SK-N-MC (cell line): ENCODE measurements at regions not wholly inside any gene's neighbourhood (a gene's known extent, or its start where the extent isn't known, plus 50 kb on each side); places are given as distances from the start of the nearest gene placed in this dataset.
A peak's percentile ranks its signal among the peaks of the same experiment; 100 is the strongest.
"Not testable (repeated sequence)": the region's sequence is repeated elsewhere in the genome, so short reads cannot be mapped to it uniquely, and the experiment has no call there.

Experiments
- DNase-seq: peaks from one replicate; pipeline ENCODE4 v3.0.0-alpha.2; 2011; ENCODE audit warnings: low read depth, low spot score
- H3K27ac ChIP-seq: fragments of 200-600 bp; sonication (generic); 2 replicates; pipeline ENCODE4 v1.5.1; 2016; ENCODE audit warnings: mixed run types
- H3K36me3 ChIP-seq: fragments of 200-600 bp; sonication (generic); 2 replicates; pipeline ENCODE4 v1.6.1; 2017; ENCODE audit warnings: antibody characterized with exemption, low read length, mixed read lengths; ENCODE audit not compliant: insufficient read depth
- H3K4me3 ChIP-seq: fragments of 200-600 bp; sonication (generic); 2 replicates; pipeline ENCODE4 v1.5.1; 2016
- H3K9ac ChIP-seq: fragments of 200-600 bp; sonication (generic); 2 replicates; pipeline ENCODE4 v1.8.0; 2017; ENCODE audit warnings: mixed run types, mixed read lengths; ENCODE audit not compliant: insufficient read length
- H3K9me3 ChIP-seq: fragments of 200-600 bp; sonication (generic); 2 replicates; pipeline ENCODE4 v1.6.1; 2017; ENCODE audit warnings: low read depth, mild to moderate bottlenecking, antibody characterized with exemption, low read length, moderate library complexity, mixed read lengths
- EZH2 ChIP-seq: fragments of 200-600 bp; sonication (generic); IDR thresholded peaks from one replicate; pipeline ENCODE4 v1.6.1; 2017; ENCODE audit warnings: antibody characterized with exemption
- FOXP2 ChIP-seq: optimal IDR thresholded peaks from 2 replicates; pipeline ENCODE3; 2011; ENCODE audit warnings: mild to moderate bottlenecking, moderate library complexity; ENCODE audit not compliant: insufficient read depth; ENCODE audit errors: extremely low read length, control extremely low read depth
- POLR2AphosphoS5 ChIP-seq: IDR thresholded peaks from 2 replicates; pipeline ENCODE4 v1.6.1; 2012; ENCODE audit warnings: mild to moderate bottlenecking, low read depth, low read length, borderline replicate concordance

GRCh38 chr6:134642819-134643218, 307.1 kb downstream of the ALDH8A1 start:
- Histone ChIP-seq H3K9ac (no peak overlapping the region), H3K4me3 (no peak overlapping the region), H3K36me3 (no peaks in the 10 kb centered on the region), H3K27ac (no peak overlapping the region), H3K9me3 (no peaks in the 10 kb centered on the region)
- no peak for DNase-seq
- TF ChIP-seq FOXP2, result no peak
- no peak for TF ChIP-seq EZH2

GRCh38 chr6:134642279-134642678, 307.6 kb downstream of the ALDH8A1 start:
- no peak for DNase-seq
- Histone ChIP-seq H3K27ac (no peak overlapping the region), H3K9me3 (no peaks in the 10 kb centered on the region)

GRCh38 chr6:134640975-134641429, 308.9 kb downstream of the ALDH8A1 start:
- no peak overlapping the region for H3K9ac ChIP-seq
- no peak overlapping the region for H3K4me3 ChIP-seq
- no peak for TF ChIP-seq POLR2AphosphoS5
- no peak for TF ChIP-seq FOXP2
- TF ChIP-seq EZH2, result no peak
- DNase-seq, result peak; percentile 69
- no peak overlapping the region for H3K27ac ChIP-seq
- no peaks in the 10 kb centered on the region for H3K9me3 ChIP-seq
- H3K36me3 ChIP-seq, result no peaks in the 10 kb centered on the region

More at GRCh38 chr6:134642279-134642678, 307.6 kb downstream of the ALDH8A1 start:
- Histone ChIP-seq H3K36me3 (no peaks in the 10 kb centered on the region), H3K9ac (no peak overlapping the region), H3K4me3 (no peak overlapping the region)
- TF ChIP-seq EZH2, result no peak
- TF ChIP-seq POLR2AphosphoS5, result no peak
- no peak for TF ChIP-seq FOXP2

GRCh38 chr6:134640229-134640628, 309.7 kb downstream of the ALDH8A1 start:
- Histone ChIP-seq H3K9ac (no peak overlapping the region), H3K9me3 (no peaks in the 10 kb centered on the region), H3K36me3 (no peaks in the 10 kb centered on the region), H3K27ac (no peak overlapping the region), H3K4me3 (no peak overlapping the region)
- no peak for DNase-seq
- no peak for TF ChIP-seq POLR2AphosphoS5
- no peak for TF ChIP-seq EZH2
- TF ChIP-seq FOXP2, result no peak

- H3K27ac ChIP-seq, result no peak overlapping the region
- H3K9me3 ChIP-seq, result no peaks in the 10 kb centered on the region
- no peak overlapping the region for H3K4me3 ChIP-seq
- no peak for DNase-seq
- no peak overlapping the region for H3K9ac ChIP-seq
- TF ChIP-seq EZH2, result no peak
- no peak for TF ChIP-seq POLR2AphosphoS5
- no peak for TF ChIP-seq FOXP2
- H3K36me3 ChIP-seq, result no peaks in the 10 kb centered on the region
Observed at GRCh38 chr6:134637847-134638437, 312.0 kb downstream of the ALDH8A1 start.

GRCh38 chr6:134637282-134637681, 312.6 kb downstream of the ALDH8A1 start:
- H3K9ac ChIP-seq, result no peak overlapping the region
- DNase-seq, result no peak
- TF ChIP-seq FOXP2 (no peak), EZH2 (no peak), POLR2AphosphoS5 (no peak)
- no peak overlapping the region for H3K27ac ChIP-seq
- no peak overlapping the region for H3K4me3 ChIP-seq
- no peaks in the 10 kb centered on the region for H3K9me3 ChIP-seq
- no peaks in the 10 kb centered on the region for H3K36me3 ChIP-seq

- TF ChIP-seq FOXP2 (no peak), POLR2AphosphoS5 (no peak), EZH2 (no peak)
- H3K4me3 ChIP-seq, result no peak overlapping the region
- DNase-seq, result no peak
- H3K36me3 ChIP-seq, result no peaks in the 10 kb centered on the region
- H3K9ac ChIP-seq, result no peak overlapping the region
- no peak overlapping the region for H3K27ac ChIP-seq
- no peaks in the 10 kb centered on the region for H3K9me3 ChIP-seq
Observed at GRCh38 chr6:134636186-134636799, 313.6 kb downstream of the ALDH8A1 start.

GRCh38 chr6:134634966-134635365, 314.9 kb downstream of the ALDH8A1 start:
- TF ChIP-seq FOXP2 (no peak), POLR2AphosphoS5 (no peak), EZH2 (no peak)
- Histone ChIP-seq H3K9ac (no peak overlapping the region), H3K36me3 (no peaks in the 10 kb centered on the region), H3K27ac (no peak overlapping the region), H3K4me3 (no peak overlapping the region), H3K9me3 (no peaks in the 10 kb centered on the region)
- no peak for DNase-seq

GRCh38 chr6:134634466-134634865, 315.4 kb downstream of the ALDH8A1 start:
- DNase-seq, result no peak
- no peaks in the 10 kb centered on the region for H3K36me3 ChIP-seq
- no peaks in the 10 kb centered on the region for H3K9me3 ChIP-seq
- no peak for TF ChIP-seq POLR2AphosphoS5
- TF ChIP-seq FOXP2, result no peak
- TF ChIP-seq EZH2, result no peak
- no peak overlapping the region for H3K27ac ChIP-seq
- H3K4me3 ChIP-seq, result no peak overlapping the region
- H3K9ac ChIP-seq, result no peak overlapping the region

GRCh38 chr6:134632982-134633940, 315.3 kb upstream of the SGK1 start:
- H3K9ac ChIP-seq, H3K9me3 ChIP-seq, H3K27ac ChIP-seq, DNase-seq, H3K4me3 ChIP-seq, H3K36me3 ChIP-seq: not testable (repeated sequence)
